ENCODE measurements at regions not wholly inside any gene's neighbourhood (a gene's known extent, or its start where the extent isn't known, plus 50 kb on each side); places are given as distances from the start of the nearest gene placed in this dataset.

- no peak for DNase-seq (ENCODE audit: low read depth, low spot score)
Observed at GRCh38 chr14:101191101-101191720, 287.7 kb upstream of the RTL1 start.

- DNase-seq (ENCODE audit: low read depth, low spot score): no peak
Observed at GRCh38 chr14:101191721-101192660, 288.5 kb upstream of the RTL1 start.

- no peak for DNase-seq (ENCODE audit: low read depth, low spot score)
Observed at GRCh38 chr14:101192661-101193000, 289.1 kb upstream of the RTL1 start.

- DNase-seq (ENCODE audit: low read depth, low spot score): no peak
Observed at GRCh38 chr14:101193106-101193844, 289.8 kb upstream of the RTL1 start.

- DNase-seq (ENCODE audit: low read depth, low spot score): no peak
Observed at GRCh38 chr14:101193845-101194372, 290.4 kb upstream of the RTL1 start.

- no peak for DNase-seq (ENCODE audit: low read depth, low spot score)
Observed at GRCh38 chr14:101194373-101195308, 291.1 kb upstream of the RTL1 start.

- DNase-seq (ENCODE audit: low read depth, low spot score): no peak
Observed at GRCh38 chr14:101195309-101195901, 291.9 kb upstream of the RTL1 start.

GRCh38 chr14:101196051-101196712 lies 292.7 kb upstream of the RTL1 start:
- DNase-seq (ENCODE audit: low read depth, low spot score): no peak

GRCh38 chr14:101196795-101197590 lies 293.5 kb upstream of the RTL1 start:
- DNase-seq (ENCODE audit: low read depth, low spot score): no peak

GRCh38 chr14:101197595-101198397 lies 294.3 kb upstream of the RTL1 start:
- no peak for DNase-seq (ENCODE audit: low read depth, low spot score)

GRCh38 chr14:101198398-101199027 lies 295.0 kb upstream of the RTL1 start:
- no peak for DNase-seq (ENCODE audit: low read depth, low spot score)

- no peak for DNase-seq (ENCODE audit: low read depth, low spot score)
Observed at GRCh38 chr14:101199028-101199770, 295.7 kb upstream of the RTL1 start.

GRCh38 chr14:101200008-101200649 lies 296.6 kb upstream of the RTL1 start:
- DNase-seq (ENCODE audit: low read depth, low spot score): no peak

GRCh38 chr14:101200650-101201516 lies 297.4 kb upstream of the RTL1 start:
- DNase-seq (ENCODE audit: low read depth, low spot score): no peak

GRCh38 chr14:101201535-101202151 lies 298.1 kb upstream of the RTL1 start:
- no peak for DNase-seq (ENCODE audit: low read depth, low spot score)
